Chondrocyte (in vitro differentiated cells): ENCODE measurements at regions not wholly inside any gene's neighbourhood (a gene's known extent, or its start where the extent isn't known, plus 50 kb on each side); places are given as distances from the start of the nearest gene placed in this dataset.

Experiments
- DNase-seq: peaks from one replicate; pipeline ENCODE4 v3.0.0; 2021; ENCODE audit warnings: mixed read lengths, low spot score
- H3K27ac Mint-ChIP-seq: one replicate; pipeline ENCODE4 v1.8.0; 2021; ENCODE audit warnings: mild to moderate bottlenecking, moderate library complexity, mixed read lengths; ENCODE audit not compliant: unreplicated experiment
- H3K27me3 Mint-ChIP-seq: 2 replicates; pipeline ENCODE4 v1.8.0; 2021; ENCODE audit warnings: low read depth, mixed read lengths
- H3K36me3 Mint-ChIP-seq: 2 replicates; pipeline ENCODE4 v1.8.0; 2021; ENCODE audit warnings: low read depth, mixed read lengths
- H3K4me1 Mint-ChIP-seq: 2 replicates; pipeline ENCODE4 v1.8.0; 2021; ENCODE audit warnings: low read depth, mild to moderate bottlenecking, mixed read lengths
- H3K4me3 Mint-ChIP-seq: one replicate; pipeline ENCODE4 v1.8.0; 2021; ENCODE audit warnings: mild to moderate bottlenecking, moderate library complexity, mixed read lengths; ENCODE audit not compliant: unreplicated experiment
- H3K9me3 Mint-ChIP-seq: 2 replicates; pipeline ENCODE4 v1.8.0; 2021; ENCODE audit warnings: low read depth, mixed read lengths
- TF ChIP-seq, protein P1 (sequence below): fragments of 200-600 bp; sonication (generic); IDR thresholded peaks from 2 replicates; pipeline ENCODE4 v1.5.0; 2021; ENCODE audit warnings: antibody characterized with exemption, mild to moderate bottlenecking, moderate library complexity

DNA sequence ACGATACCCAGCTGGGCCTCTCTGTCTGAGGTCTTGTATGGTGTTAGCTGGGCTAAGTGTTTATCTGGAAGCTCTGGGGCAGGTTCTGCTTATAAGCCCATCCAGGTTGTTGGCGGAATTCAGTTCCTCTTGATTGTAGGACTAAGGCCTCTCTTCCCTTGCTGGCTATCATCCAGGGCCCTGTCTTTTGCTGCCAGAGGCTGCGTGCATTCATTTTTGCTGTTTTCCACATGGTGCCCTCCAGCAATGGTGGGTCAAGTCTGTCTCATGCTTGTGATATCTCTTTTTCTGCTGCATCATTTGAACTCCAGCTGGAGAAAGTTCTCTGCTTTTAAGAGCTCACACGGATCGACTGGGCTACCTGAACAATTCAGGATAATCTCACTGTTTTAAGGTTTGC lies 105.7 kb upstream of the ZNF618 start:
- Mint-ChIP-seq H3K27me3 (no peaks in the 10 kb centered on the region), H3K4me1 (peaks cover 53% of the 10 kb centered on the region), H3K27ac (peak overlapping the region; percentile 18), H3K9me3 (peaks cover 7% of the 10 kb centered on the region), H3K36me3 (peaks cover 1% of the 10 kb centered on the region), H3K4me3 (no peak overlapping the region)
- TF ChIP-seq, protein P1, sequence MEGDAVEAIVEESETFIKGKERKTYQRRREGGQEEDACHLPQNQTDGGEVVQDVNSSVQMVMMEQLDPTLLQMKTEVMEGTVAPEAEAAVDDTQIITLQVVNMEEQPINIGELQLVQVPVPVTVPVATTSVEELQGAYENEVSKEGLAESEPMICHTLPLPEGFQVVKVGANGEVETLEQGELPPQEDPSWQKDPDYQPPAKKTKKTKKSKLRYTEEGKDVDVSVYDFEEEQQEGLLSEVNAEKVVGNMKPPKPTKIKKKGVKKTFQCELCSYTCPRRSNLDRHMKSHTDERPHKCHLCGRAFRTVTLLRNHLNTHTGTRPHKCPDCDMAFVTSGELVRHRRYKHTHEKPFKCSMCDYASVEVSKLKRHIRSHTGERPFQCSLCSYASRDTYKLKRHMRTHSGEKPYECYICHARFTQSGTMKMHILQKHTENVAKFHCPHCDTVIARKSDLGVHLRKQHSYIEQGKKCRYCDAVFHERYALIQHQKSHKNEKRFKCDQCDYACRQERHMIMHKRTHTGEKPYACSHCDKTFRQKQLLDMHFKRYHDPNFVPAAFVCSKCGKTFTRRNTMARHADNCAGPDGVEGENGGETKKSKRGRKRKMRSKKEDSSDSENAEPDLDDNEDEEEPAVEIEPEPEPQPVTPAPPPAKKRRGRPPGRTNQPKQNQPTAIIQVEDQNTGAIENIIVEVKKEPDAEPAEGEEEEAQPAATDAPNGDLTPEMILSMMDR, result no peak
- no peak for DNase-seq

DNA sequence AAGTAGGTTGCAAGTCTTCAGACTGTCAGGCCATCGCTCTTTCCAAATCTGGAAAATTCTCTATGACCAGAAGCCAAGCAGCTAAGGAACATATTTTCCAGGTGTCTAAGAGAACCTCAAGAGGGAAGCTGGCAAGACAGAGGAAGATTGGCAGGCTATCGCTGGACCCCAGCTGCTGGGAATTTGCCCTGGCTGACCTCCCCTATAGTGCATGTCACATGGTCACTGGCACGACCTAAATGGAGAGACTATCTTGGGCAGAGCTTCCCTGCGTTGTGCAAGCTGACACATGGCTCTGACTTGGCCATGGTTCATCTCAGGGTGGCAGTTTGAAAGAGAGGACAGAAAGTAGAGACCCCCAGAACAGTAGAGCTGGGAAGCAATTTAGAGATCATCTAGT lies 104.9 kb upstream of the ZNF618 start:
- no peaks in the 10 kb centered on the region for H3K27me3 Mint-ChIP-seq
- peaks cover 7% of the 10 kb centered on the region for H3K9me3 Mint-ChIP-seq
- peaks cover 1% of the 10 kb centered on the region for H3K36me3 Mint-ChIP-seq

DNA sequence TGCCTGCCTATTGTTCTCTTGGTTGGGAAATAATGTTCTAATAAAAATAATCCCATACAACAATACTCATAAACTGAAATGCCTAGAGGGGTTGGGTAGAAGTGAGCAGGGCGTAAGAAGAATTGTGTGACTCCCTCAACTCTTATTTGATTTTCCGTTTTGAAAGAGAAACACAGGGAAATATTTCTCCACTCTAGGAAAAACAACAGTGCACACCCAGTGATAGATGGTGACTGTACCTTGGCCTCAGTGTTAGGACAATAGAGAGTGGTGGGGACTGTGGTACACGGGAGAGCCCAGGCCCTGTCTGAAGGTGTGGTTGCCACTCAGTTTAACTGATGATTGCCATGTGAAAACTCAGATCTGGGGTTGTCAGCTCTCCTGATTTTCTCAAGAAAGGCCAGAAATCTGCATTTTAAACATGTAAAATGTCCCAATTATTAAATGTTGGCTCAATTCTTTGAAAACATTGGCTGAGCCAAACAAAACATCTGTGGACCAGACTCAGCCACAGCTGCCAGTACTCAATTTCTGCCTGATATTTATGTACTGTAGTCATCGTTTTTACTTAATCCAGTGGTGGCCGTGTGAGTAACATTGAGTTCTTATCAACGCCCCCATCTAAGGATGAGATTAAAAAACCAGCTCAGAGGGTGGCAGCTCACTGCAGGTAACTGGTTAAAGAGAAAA lies 103.8 kb upstream of the ZNF618 start:
- TF ChIP-seq, protein P1, result no peak
- DNase-seq, result no peak
- Mint-ChIP-seq H3K36me3 (no peaks in the 10 kb centered on the region), H3K27me3 (no peaks in the 10 kb centered on the region), H3K9me3 (peaks cover 4% of the 10 kb centered on the region), H3K4me3 (no peak overlapping the region), H3K27ac (peak overlapping the region; percentile 94), H3K4me1 (peaks cover 59% of the 10 kb centered on the region)

More for the DNA sequence above, 104.9 kb upstream of the ZNF618 start:
- peaks cover 55% of the 10 kb centered on the region for H3K4me1 Mint-ChIP-seq
- H3K27ac Mint-ChIP-seq, result peak overlapping the region; percentile 52
- TF ChIP-seq, protein P1, result no peak
- DNase-seq, result no peak
- no peak overlapping the region for H3K4me3 Mint-ChIP-seq

GRCh38 chr9:113774963-113775362 lies 101.1 kb upstream of the ZNF618 start:
- H3K4me3 Mint-ChIP-seq, result no peak overlapping the region
- H3K36me3 Mint-ChIP-seq, result no peaks in the 10 kb centered on the region
- no peak for DNase-seq
- H3K4me1 Mint-ChIP-seq, result peaks cover 43% of the 10 kb centered on the region
- H3K27me3 Mint-ChIP-seq, result no peaks in the 10 kb centered on the region
- peaks cover 4% of the 10 kb centered on the region for H3K9me3 Mint-ChIP-seq
- TF ChIP-seq, protein P1, result no peak
- no peak overlapping the region for H3K27ac Mint-ChIP-seq

DNA sequence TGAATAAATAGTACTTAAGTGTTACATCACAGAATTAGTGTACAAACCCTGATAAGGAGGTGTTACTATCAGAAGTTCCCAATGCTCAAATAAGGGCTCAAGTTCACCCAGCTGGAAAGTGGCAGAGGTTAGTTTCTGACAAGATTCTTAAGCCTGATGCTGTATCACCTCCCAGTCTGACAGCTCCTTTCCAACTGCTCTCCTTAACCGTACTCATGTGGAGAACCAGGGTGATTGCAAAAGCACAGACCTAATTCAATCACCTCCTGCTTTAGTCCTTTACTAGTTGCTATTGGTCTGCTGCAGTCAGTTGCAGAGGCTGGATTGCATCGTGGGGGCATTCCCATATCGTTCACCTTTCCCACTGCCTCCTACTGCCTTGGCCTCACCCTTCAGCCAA lies 100.4 kb upstream of the ZNF618 start:
- H3K9me3 Mint-ChIP-seq, result peaks cover 4% of the 10 kb centered on the region
- H3K27ac Mint-ChIP-seq, result no peak overlapping the region
- H3K27me3 Mint-ChIP-seq, result peaks cover under 1% of the 10 kb centered on the region
- TF ChIP-seq, protein P1, result no peak
- no peak overlapping the region for H3K4me3 Mint-ChIP-seq
- H3K36me3 Mint-ChIP-seq, result no peaks in the 10 kb centered on the region
- no peak for DNase-seq
- H3K4me1 Mint-ChIP-seq, result peaks cover 37% of the 10 kb centered on the region
